ENCODE measurements at regions not wholly inside any gene's neighbourhood (a gene's known extent, or its start where the extent isn't known, plus 50 kb on each side); places are given as distances from the start of the nearest gene placed in this dataset.
"Not testable (repeated sequence)": the region's sequence is repeated elsewhere in the genome, so short reads cannot be mapped to it uniquely, and the experiment has no call there.

DNA sequence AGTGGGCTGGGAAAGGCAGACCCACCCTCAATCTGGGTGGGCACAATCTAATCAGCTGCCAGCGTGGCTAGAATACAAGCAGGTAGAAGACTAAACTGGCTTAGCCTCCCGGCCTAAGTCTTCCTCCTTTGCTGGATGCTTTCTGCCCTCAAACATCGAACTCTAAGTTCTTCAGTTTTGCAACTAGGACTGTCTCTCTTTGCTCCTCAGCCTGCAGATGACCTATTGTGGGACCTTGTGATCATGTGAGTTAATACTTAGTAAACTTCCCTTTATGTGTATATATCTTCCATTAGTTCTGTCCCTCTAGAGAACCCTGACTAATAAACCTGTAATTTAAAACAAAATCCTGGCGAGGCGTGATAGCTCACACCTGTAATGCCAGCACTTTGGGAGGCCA lies 51.8 kb upstream of the SLC39A8 start:
- not testable (repeated sequence) for DNase-seq (ENCODE audit: extremely low read depth in 1 of 2, low read depth in 1 of 2)

DNA sequence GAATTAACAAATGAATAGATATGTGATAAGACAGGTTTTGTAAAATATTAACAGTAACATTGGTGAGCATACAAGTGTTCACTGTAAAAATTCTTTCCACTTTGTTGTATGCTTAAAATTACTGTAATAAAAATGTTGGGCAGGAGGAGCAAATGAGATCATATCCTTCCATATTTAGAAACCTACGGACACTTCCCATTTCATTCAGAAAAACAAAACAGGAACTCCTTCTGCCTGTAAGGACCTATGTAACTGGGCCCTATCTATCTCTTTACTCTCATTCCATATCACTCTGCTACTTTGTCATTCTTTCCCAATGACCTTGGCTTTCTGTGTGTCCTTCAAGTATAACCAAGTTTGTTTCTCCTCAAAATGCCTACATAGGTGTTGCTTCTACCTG lies 53.7 kb upstream of the SLC39A8 start:
- no peak for DNase-seq (ENCODE audit: extremely low read depth in 1 of 2, low read depth in 1 of 2)

DNA sequence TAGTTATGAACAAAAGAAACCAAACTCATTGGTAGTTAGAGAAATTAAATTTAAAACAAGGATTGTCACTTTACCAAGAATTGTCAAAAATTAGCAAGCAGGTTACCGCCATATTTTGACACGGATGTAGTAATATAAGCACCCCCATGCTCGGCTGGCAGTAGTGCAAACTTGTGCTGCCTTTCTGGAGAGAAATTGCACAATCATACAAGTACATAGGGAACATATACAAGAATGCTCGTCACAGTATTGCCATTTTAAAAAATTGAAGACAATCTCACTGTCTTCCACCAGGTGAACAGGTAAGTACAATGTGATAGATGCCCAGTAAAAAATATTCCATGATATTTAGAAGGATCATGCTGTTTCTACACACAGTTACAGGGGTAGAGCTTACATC lies 55.6 kb upstream of the SLC39A8 start:
- DNase-seq (ENCODE audit: extremely low read depth in 1 of 2, low read depth in 1 of 2), result no peak

DNA sequence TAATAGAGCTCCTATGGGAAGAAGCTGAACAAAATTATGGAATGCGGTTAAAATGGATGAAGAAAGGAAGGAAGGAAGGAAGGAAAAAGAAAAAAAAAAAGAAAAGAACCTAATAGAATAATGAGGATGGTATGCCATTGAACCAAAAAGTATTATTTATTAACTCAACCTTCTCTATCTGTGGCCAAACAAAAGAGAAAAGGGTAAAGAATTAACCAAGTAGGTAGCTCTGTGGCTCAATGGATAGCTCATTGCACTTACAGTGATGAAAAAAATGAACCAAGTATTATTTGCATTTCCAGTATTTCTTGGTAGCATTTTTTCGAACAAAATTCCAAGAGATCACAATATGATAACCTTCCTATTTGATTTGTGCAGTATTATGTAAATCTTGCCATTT lies 56.9 kb upstream of the SLC39A8 start:
- no peak for DNase-seq (ENCODE audit: extremely low read depth in 1 of 2, low read depth in 1 of 2)

DNA sequence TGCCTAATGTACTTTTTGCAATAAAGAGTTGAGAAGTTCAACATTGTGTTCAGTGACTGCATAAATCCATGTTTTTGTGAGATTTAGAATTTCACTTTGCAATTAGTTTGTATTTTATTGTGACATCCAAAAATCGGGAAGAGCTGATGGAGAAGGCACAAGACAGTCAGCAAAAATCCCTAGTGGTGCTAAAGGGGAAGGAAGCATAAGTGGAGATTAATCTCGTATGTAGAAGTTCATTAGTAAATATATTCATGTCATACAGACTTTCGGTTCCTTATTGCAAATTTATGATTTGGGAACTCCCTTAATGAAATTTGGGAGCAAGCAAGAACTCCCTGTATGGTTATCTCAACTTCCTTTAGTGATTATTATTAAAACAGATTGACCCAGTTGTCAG lies 57.8 kb upstream of the SLC39A8 start:
- DNase-seq (ENCODE audit: extremely low read depth in 1 of 2, low read depth in 1 of 2), result no peak

DNA sequence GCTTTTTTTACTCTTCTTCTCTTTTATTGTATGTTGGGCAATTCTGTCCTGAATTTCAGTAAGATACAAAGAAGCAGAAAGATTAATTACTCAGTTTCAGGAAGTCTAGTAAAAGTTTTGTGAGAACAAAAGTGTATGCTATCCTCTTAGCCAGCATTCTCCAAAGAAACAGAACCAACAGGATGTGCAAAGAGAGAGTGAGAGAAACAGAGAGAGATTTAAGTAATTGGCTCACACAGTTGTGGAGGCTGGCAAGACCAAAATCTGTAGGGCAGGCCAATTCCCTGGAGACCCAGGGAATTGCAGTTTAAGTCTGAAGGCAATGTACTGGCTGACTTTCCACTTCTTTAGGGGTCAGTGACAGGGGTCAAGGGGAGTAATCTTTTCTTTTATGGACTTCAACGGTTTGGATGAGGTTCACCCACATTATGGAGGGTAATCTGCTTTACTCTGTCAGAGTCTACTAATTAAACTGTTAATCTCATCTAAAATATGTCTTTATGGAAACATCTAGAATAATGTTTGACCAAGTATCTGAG lies 59.2 kb upstream of the SLC39A8 start:
- DNase-seq (ENCODE audit: extremely low read depth in 1 of 2, low read depth in 1 of 2), result no peak

DNA sequence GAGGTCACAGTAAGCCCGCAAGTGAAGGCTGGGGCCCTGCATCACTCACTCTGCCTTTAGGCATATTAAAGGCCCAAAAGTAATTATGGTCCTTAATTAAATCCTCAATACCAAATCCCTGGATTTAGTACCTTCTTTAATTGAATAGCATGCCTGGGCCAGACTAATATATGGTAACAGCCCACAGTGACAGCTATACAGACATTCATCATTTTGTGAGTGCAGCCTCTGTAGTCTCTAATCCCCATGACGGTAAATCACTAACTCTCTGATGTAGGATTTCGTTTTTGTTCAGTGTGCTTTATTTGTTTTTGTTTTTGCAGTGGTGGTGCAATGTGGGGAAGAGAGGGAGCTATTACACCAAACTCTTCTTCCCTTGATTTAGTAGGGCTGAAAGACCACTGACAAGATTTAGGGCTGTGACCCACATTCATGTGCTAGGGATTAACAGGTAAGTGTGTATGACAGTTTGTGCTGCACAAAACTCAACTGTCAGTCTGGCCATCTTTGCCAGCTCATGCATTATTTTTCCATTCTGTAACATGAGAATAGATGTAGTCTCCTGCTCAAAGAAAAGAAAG lies 60.6 kb upstream of the SLC39A8 start:
- DNase-seq (ENCODE audit: extremely low read depth in 1 of 2, low read depth in 1 of 2), result no peak

DNA sequence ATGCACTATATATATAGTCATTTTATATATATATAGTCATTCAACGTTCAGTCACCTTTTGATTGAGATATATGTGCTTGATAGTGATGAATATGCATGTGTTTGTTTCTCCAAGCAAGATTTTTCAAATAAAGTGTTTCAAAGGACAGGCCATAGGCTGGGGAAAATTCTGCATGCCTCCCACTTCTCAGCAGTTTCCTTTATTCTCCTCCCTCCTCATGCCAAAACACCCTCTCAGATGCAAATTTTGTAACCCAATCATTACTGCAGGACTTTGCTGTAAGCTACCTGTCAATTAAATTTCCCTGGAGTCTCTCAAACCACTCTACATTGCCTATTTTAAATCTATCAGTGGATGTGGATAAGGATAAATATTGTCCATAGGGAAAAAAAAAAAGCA lies 65.6 kb upstream of the SLC39A8 start:
- not testable (repeated sequence) for DNase-seq (ENCODE audit: extremely low read depth in 1 of 2, low read depth in 1 of 2)

DNA sequence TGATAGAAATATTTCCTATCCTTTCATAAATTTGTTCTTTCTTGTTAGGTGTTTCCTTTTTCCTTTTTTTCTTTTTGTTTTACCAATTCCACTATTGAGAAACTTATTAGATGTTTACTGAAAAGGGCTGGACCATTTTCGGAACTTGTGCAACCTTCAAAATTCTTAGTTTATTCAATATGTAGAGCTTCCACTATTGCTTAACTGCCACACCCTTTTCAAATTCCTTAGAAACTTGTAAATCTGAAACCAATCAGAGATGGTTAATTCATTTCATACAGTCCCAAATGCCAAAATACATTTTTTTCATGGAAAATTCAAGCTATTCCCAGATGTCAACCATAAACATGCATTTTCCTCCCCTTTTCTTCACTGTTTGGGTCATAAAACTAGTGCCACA lies 66.1 kb upstream of the SLC39A8 start:
- DNase-seq (ENCODE audit: extremely low read depth in 1 of 2, low read depth in 1 of 2), result no peak

DNA sequence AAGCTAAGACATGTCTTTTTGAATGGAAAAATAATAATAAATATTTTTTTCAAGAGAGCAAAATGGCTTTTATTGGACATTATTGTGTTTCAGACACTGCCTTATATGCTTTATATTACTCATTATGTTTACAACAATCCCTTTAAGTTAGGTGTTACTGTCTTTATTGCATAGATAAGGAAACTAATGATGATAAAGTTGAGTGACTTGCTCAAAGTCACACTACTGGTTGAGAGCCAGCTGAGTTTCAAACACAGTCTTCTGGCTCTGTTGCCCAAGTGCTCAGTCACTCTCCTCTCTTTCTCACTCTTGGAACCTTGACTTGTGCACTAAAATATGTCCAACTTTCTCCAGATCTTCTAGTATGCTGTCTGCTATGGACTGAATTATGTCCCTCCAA lies 71.5 kb upstream of the SLC39A8 start:
- DNase-seq (ENCODE audit: extremely low read depth in 1 of 2, low read depth in 1 of 2), result no peak

DNA sequence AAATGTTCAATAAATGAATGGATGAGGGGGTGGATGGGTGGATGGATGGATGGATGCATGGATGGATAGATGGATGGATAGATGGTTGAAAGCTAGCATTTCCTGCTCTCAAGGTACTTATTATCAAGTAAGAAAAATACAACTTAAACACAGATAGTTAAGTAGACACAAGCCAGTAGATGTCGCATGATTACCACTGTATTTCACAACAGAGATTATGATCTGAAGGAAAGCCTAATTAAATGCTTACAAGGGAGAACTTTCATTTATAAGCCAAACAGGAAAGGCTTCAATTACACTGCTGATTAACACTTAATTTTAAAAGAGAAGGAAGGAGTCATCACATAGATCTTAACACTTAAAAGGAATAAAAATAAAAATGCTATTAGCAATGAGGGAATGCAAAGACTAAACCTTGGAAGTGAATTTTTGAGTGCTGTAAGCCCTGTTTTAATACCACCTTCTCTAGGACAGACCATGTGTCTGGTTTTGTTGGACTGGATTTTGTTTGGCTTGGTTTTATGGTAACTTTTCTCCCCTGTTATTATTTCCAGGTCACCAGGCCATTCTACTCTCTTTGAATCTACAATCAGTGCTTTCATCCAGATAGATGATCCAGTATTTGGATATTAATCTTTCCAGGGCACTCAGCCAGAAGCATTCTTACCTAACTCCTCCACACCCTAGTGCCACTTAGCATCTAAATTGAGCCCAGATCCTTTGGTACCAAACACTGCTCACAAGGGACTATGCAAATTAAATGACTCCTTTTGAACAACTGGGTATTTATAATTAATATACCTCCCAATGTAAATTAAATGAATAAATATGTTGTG lies 75.5 kb upstream of the SLC39A8 start:
- DNase-seq (ENCODE audit: extremely low read depth in 1 of 2, low read depth in 1 of 2), result no peak

DNA sequence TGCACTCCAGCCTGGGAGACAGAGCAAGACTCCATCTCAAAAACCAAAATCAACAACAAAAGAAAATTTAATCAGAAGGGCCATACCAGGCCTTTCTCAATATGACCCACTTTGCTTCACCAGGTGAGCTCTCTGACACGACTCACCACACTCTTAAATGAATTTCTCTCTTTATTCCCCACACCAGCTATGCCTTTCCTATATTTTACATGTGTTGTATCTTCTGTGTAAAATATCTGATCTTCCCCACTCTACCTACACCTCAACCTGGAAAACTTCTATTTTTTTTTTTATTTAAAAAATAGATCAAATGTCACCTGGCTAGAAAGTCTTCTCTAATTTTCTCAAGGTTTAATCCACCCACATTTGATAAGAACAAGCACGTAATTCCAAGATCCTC lies 77.6 kb upstream of the SLC39A8 start:
- no peak for DNase-seq (ENCODE audit: extremely low read depth in 1 of 2, low read depth in 1 of 2)

DNA sequence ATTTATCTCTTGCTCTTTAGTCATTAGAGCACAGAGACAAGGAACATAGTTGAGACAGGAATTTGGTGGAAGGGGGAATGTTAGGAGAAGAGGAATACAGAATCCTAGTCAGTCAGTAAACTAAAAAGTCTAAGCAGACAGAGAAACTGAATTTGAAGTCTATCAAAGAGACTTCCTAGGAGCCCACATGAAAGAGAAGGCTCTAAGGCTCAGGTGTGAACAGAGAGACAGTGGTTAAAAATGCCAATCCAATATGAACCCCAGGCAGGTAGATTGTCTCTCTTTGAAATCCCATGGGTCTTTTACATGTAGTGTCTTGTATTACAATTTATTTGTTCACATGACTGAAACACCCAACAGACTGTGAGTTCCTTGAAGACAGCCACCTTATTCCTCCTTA lies 77.8 kb upstream of the NFKB1 start:
- no peak for DNase-seq (ENCODE audit: extremely low read depth in 1 of 2, low read depth in 1 of 2)

DNA sequence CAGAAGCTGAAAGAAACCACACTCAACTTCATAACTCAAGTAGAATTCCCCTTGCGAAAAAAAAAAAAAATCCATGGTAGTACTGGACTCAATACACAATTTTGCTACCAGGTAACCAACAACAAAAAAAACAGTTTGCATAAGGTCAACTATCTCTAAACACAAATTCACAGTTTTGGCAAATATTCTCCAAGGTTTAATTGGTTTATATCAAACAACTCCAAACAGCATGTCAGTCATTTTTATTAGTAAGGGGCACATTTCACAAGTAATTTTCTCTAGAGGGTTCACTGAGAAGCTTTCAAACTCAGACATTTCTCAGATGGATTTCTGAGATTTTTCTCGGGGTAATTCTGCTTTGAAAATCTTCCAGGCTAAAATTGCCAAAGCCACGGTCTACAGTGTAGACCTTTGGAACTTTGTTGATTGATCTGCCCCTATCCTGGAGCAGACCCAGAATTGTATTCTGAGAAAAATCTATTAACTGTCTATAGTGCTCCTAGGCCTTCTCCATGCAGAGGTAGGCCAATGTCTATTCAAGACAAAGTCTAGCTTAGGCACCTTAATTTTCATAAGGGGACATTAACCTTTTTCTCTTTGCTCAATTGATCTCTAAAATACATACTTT lies 73.7 kb upstream of the NFKB1 start:
- no peak for DNase-seq (ENCODE audit: extremely low read depth in 1 of 2, low read depth in 1 of 2)

DNA sequence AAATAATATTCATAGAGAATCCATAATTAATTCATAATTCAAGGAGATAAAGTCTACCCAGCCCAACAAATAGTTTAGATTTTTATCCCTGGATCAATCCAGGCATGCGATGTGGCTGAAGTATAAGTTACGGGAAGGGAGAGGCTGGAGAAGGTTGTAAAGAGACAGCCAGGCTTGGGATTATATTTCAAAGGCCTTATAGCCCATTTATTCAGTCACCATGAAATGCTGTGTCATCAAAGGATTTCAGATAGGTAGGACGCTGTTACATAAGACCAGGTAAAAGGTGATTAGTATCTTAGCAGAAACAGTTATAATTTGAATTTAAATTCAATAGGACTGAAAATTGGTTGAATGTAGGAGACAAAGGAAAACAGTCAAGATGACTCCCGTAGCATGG lies 73.0 kb upstream of the NFKB1 start:
- DNase-seq (ENCODE audit: extremely low read depth in 1 of 2, low read depth in 1 of 2), result no peak

DNA sequence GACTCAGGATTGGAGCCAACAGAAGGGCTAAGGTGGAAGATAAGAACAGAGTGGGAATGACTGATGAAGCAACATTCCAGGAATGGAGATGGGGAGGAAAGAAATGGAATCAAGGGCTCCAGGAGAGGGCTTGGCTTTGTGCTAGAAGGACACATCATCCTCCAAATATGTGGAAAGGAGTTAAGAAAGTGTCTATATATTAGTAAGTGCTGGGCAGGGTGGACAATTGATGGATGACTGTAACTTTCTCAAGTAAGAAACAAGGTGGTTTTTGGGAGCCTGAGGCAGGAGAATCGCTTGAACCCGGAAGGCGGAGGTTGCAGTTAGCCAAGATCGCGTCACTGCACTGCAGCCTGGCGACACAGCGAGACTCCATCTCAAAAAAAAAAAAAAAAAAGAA lies 71.6 kb upstream of the NFKB1 start:
- DNase-seq (ENCODE audit: extremely low read depth in 1 of 2, low read depth in 1 of 2), result no peak

DNA sequence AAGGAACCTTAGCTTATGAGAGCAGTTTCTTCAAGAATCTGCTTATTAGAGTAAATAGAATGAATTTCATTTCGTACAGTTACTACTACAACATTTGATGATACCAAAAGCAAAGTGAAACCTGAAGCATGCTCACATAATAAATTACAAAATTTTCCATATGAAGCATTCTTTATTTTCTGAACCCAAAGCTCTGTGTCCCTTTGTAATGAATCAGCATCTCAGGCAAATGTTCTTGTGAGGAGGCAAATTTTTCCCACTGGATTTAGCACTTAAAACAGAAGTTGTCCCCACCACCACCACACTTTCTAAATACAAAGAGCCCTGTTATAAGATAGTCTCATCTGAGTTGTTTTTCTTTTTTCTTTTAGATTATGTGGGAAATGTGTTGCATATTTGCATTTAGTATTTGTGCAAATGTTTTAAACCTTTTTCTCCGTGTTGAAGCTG lies 70.7 kb upstream of the NFKB1 start:
- DNase-seq (ENCODE audit: extremely low read depth in 1 of 2, low read depth in 1 of 2), result no peak

DNA sequence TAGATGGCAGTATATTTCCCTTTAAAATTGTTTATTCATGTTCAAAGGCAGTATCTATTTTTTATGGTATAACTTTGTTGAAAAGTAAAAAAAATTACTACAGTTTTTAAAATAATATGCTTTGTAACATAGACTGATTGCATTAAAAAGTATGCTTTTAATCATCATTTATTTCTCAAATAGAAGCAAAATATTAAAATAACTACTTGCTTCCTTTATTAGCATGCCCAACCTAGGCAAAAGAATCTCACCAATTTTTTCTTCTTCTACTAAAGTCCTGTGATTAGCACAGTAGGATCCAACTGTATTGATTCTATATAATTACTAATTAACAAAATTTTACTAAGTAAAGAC lies 69.6 kb upstream of the NFKB1 start:
- DNase-seq (ENCODE audit: extremely low read depth in 1 of 2, low read depth in 1 of 2), result no peak

DNA sequence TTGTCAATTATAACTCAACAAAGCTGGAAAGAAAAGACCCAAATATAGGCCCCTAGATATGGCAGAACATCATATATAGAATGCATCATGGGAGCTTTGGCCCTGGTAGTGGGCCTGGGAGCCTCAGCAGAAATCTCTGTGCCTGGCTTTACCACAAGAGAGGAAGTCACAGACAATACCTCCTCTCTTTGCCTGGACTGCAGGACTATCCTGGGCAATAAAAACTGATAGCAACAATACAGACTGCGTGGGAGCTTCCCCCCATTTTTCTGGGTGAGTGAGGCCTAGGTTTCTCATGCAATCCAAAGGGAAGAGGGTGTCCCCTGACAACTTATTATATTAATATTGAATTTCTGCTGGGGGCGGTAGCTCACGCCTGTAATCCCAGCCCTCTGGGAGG lies 64.0 kb upstream of the NFKB1 start:
- no peak for DNase-seq (ENCODE audit: extremely low read depth in 1 of 2, low read depth in 1 of 2)

DNA sequence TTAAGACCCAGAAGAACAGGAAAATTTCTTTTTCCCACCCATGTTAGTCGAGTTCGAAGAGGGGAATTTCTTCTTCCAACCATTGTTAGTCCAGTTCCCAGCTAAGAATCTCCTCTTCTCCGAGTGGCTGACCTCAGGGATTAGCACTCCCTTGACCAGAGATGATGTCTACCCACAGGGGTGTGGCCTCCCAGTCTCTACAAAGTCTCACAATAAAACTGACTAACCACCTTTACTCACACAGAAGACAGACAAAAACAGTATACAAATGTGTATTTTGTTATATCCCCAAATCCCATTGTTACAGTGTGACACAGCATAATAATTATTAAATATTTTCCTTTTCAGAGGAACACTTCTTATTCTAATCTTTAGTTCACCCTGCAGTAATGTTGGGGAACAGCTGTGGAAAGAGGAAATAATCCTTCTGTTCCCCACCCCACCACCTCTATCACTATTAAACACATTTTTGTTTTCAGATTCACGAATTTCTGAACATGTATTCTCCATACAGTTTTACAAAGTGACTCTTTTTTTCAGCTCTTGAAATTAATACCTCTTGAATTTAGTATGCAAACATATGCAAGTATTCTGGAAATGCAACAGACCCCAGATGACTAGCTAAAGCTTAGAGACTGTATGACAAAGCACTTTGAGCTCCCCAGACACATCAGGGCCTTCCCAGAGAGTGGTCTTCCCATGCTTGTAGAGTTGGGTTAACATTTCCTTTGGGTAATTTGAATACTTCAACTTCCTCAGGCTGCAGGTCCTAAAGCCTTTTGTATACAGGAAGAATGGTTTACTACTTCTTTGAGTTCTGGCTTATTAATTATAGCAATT lies 62.5 kb upstream of the NFKB1 start:
- DNase-seq (ENCODE audit: extremely low read depth in 1 of 2, low read depth in 1 of 2), result no peak

DNA sequence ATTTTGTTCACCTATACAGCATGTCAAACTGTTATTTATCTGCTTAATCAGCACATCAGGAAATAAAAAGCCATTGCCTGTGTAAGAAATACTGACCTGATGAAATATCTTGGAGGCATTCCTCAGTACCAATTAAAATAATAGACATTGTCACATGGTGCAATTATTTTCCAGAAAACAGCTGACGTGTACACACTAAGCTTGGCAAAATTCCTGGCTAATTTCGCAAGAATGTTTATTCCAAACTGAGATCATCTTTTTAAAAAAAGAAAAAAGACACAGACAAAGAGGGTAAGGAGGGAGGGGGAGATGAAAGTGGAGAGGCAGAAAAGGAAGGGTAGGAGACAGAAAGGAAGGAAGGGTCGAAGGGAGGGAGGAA lies 61.9 kb upstream of the NFKB1 start:
- no peak for DNase-seq (ENCODE audit: extremely low read depth in 1 of 2, low read depth in 1 of 2)

Data from stimulated activated CD8-positive, alpha-beta memory T cell treated with anti-CD3 and anti-CD28 coated beads, Interleukin-7, amount 100 ng/mL, for 48 hours (primary cell).